Upper lobe of left lung (tissue), 6 donors: ENCODE measurements at regions not wholly inside any gene's neighbourhood (a gene's known extent, or its start where the extent isn't known, plus 50 kb on each side); places are given as distances from the start of the nearest gene placed in this dataset.

Experiments
- ATAC-seq, 2 donors: fragments of 200-7000 bp; cut with Tn5 transposase; one replicate each; pipeline ENCODE4 v1.9.1; 2022; ENCODE audit warnings: mild to moderate bottlenecking in 2 of 2, moderate library complexity in 2 of 2; ENCODE audit not compliant: low FRiP score in 2 of 2
- DNase-seq, 2 donors: peaks; one replicate each; pipeline ENCODE4 v3.0.0-alpha.2; 2019 to 2020
- H3K27ac ChIP-seq, 4 donors: fragments of 200-600 bp; sonication (generic); one replicate each; pipeline ENCODE4 v1.5.1; 2016 to 2019
- H3K27me3 ChIP-seq, 4 donors: fragments of 200-600 bp; sonication (generic); one replicate each; pipeline ENCODE4 v1.5.1; 2017 to 2019
- H3K36me3 ChIP-seq, 4 donors: fragments of 200-600 bp; sonication (generic); one replicate each; pipeline ENCODE4 v1.5.1; 2016 to 2019
- H3K4me1 ChIP-seq, 4 donors: fragments of 200-600 bp; sonication (generic); one replicate each; pipeline ENCODE4 v1.5.1; 2018 to 2019
- H3K4me3 ChIP-seq, 4 donors: fragments of 200-600 bp; sonication (generic); one replicate each; pipeline ENCODE4 v1.5.1; 2017 to 2019; ENCODE audit warnings: mild to moderate bottlenecking in 2 of 4, moderate library complexity in 1 of 4
- H3K9me3 ChIP-seq, 4 donors: fragments of 200-600 bp; sonication (generic); one replicate each; pipeline ENCODE4 v1.5.1; 2018 to 2019
- EP300 ChIP-seq, 4 donors: sonication (generic); formaldehyde crosslinking; IDR thresholded peaks; one replicate each; pipeline ENCODE4 v1.5.1; 2017; ENCODE audit warnings: antibody characterized with exemption in 4 of 4, control low read depth in 2 of 4
- POLR2A ChIP-seq, 4 donors: fragments of 450-650 bp; IDR thresholded peaks; one replicate each; pipeline ENCODE4 v1.5.1; 2016 to 2017; ENCODE audit warnings: antibody characterized with exemption in 4 of 4, mild to moderate bottlenecking in 2 of 4
- POLR2AphosphoS5 ChIP-seq, 2 donors: sonication (generic); formaldehyde crosslinking; IDR thresholded peaks; one replicate each; pipeline ENCODE4 v1.5.1; 2017; ENCODE audit warnings: antibody characterized with exemption in 2 of 2
- WGBS, 2 donors: methylation state at CpG; one replicate each; pipeline ENCODE4 v1.1.5; 2017 to 2018; 5-methylcytosine and 5-hydroxymethylcytosine counted together
- TF ChIP-seq, protein P1 (sequence below), 6 experiments: fragments of 450-650 bp in 4 of 6; fragments of 200-600 bp in 2 of 6; sonication (generic) in 2 of 6; IDR thresholded peaks; one replicate each; pipeline ENCODE4 v1.5.1; 2016 to 2019; ENCODE audit warnings: antibody characterized with exemption in 6 of 6
- donor health status: DM: no; HTN: no; CAD: no; lungs with moderate emphysema.
- donor health status: DM: no; HTN: yes; CAD: no; lungs with severe emphysema.

DNA sequence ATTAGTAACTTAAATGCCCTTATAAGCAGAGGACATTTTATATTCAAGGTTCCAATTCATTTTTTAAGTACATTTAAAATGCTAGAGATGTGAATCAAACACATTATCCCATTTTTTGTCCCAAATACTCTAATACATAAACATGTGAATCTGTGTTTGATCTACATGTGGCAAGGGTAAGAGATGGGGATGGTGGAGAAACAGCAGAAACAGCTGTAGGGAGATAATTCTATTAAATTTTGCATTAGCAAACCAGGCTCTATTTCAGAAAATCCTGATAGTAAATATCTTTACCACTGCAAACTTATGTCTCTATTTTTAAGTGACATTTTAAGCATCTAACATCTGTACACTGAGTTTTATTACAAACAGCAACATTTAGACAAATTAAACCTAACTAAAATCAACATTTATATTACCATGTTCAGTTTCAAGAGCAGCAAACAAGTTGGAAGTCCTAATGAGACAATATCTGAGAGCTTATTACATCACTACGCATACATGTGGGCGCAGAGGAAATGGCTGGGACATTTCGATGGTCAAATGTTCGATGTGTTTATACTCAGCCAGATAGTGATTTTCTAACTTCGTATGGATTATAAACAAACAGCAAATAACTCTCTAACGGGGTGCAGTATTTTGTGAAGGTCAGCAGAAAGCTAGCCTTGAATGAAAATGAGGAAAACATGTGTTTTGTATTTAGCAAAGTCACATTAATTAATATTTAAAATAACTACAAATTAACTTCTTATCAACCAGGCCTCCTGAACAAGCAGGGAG lies 165.1 kb downstream of the GJA1 start:
- Histone ChIP-seq H3K4me3 (no peak overlapping the region), H3K4me1 (peaks cover 0 to 3% (median 0%) of the 10 kb centered on the region in 4 donors), H3K9me3 (no peaks in the 10 kb centered on the region), H3K36me3 (no peaks in the 10 kb centered on the region), H3K27me3 (no peaks in the 10 kb centered on the region), H3K27ac (no peak overlapping the region)
- DNase-seq (no peak), ATAC-seq (no peak)
- 59 to 63% methylated on average over 6 of the region's 6 CpGs for WGBS, 2 donors
- no peak for TF ChIP-seq EP300 (IDR thresholded peaks at IDR 0.05)
- no peak for TF ChIP-seq POLR2AphosphoS5 (IDR thresholded peaks at IDR 0.05)
- no peak for TF ChIP-seq POLR2A (IDR thresholded peaks at IDR 0.05)
- TF ChIP-seq, protein P1, sequence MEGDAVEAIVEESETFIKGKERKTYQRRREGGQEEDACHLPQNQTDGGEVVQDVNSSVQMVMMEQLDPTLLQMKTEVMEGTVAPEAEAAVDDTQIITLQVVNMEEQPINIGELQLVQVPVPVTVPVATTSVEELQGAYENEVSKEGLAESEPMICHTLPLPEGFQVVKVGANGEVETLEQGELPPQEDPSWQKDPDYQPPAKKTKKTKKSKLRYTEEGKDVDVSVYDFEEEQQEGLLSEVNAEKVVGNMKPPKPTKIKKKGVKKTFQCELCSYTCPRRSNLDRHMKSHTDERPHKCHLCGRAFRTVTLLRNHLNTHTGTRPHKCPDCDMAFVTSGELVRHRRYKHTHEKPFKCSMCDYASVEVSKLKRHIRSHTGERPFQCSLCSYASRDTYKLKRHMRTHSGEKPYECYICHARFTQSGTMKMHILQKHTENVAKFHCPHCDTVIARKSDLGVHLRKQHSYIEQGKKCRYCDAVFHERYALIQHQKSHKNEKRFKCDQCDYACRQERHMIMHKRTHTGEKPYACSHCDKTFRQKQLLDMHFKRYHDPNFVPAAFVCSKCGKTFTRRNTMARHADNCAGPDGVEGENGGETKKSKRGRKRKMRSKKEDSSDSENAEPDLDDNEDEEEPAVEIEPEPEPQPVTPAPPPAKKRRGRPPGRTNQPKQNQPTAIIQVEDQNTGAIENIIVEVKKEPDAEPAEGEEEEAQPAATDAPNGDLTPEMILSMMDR (IDR thresholded peaks at IDR 0.05), result no peak

DNA sequence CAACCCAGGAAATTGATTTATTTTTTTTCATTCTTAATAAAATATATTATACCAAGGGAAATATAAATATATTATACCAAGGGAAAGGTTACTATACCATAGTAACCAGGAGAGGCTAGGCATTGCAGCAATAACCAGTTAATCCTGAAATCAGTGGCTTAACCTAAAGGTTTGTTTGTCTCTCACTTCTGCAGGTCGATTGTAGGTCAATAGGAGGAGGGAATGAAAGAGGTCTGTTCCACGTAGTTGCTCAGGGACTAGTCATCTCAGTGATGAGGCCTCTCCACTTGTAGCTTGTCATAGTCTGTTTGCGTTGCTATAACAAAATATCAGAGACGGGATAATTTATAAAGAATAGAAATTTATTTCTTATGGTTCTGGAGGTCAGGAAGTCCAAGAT lies 168.0 kb downstream of the GJA1 start:
- Histone ChIP-seq H3K9me3 (no peaks in the 10 kb centered on the region), H3K4me1 (peaks cover 0 to 3% (median 0%) of the 10 kb centered on the region in 4 donors), H3K4me3 (no peak overlapping the region), H3K27ac (no peak overlapping the region), H3K27me3 (no peaks in the 10 kb centered on the region), H3K36me3 (no peaks in the 10 kb centered on the region)
- WGBS, 2 donors, result 71 to 75% methylated on average over 4 of the region's 4 CpGs
- no peak for TF ChIP-seq POLR2A (IDR thresholded peaks at IDR 0.05)
- TF ChIP-seq EP300 (IDR thresholded peaks at IDR 0.05), result no peak
- TF ChIP-seq, protein P1 (IDR thresholded peaks at IDR 0.05), result no peak
- no peak for TF ChIP-seq POLR2AphosphoS5 (IDR thresholded peaks at IDR 0.05)
- DNase-seq, result no peak
- no peak for ATAC-seq

DNA sequence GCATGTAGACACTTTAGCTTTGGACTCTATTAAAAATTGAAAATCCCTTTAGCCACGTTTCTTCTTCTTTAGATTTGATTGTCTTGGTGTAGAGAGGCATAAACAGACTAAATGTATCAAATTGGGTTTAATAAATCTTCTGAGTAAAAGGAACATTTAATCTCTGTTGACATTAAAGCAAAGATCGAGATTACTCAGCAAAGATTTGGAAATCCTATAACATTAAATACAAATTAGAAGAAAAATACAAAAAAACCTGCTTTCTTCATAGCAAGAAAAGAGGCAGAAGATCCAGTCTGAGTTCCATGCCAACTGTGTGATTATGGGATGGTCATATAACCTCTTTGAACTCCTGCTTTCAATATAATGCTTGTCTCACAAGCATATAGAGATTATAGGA lies 172.3 kb downstream of the GJA1 start:
- Histone ChIP-seq H3K4me1 (no peaks in the 10 kb centered on the region), H3K36me3 (no peaks in the 10 kb centered on the region), H3K27me3 (no peaks in the 10 kb centered on the region), H3K9me3 (no peaks in the 10 kb centered on the region), H3K4me3 (no peak overlapping the region), H3K27ac (no peak overlapping the region)
- TF ChIP-seq, protein P1 (IDR thresholded peaks at IDR 0.05), result no peak
- TF ChIP-seq POLR2AphosphoS5 (IDR thresholded peaks at IDR 0.05) (no peak), EP300 (IDR thresholded peaks at IDR 0.05) (no peak), POLR2A (IDR thresholded peaks at IDR 0.05) (no peak)
- DNase-seq (no peak), ATAC-seq (no peak)
- WGBS, 2 donors, result 76 to 82% methylated on average over 2 of the region's 2 CpGs

DNA sequence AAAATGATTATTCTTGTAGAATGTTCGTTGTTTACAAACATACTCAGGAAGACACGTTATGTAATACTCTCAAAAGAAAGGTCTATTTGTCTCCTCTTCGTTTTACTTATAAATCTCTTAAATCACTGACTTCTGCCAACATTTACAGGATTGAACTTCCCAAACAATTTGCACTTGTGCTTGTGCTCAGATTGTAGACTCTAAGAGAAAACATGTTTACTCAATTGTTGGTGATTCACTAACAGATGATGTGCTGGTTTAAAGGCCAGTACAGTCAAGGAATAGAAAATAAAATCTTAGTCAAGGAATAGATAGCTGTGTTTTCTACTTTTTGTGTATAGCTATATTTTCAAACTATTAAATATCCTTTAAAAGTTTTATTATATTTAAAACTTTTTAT lies 172.8 kb downstream of the GJA1 start:
- TF ChIP-seq POLR2A (IDR thresholded peaks at IDR 0.05), result no peak
- TF ChIP-seq EP300 (IDR thresholded peaks at IDR 0.05), result no peak
- TF ChIP-seq, protein P1 (IDR thresholded peaks at IDR 0.05), result no peak
- TF ChIP-seq POLR2AphosphoS5 (IDR thresholded peaks at IDR 0.05), result no peak
- Histone ChIP-seq H3K4me1 (no peaks in the 10 kb centered on the region), H3K27ac (no peak overlapping the region), H3K9me3 (no peaks in the 10 kb centered on the region), H3K36me3 (no peaks in the 10 kb centered on the region), H3K27me3 (no peaks in the 10 kb centered on the region), H3K4me3 (no peak overlapping the region)
- ATAC-seq (no peak), DNase-seq (no peak)
- WGBS, 2 donors, result 57 to 69% methylated on average over 3 of the region's 3 CpGs

DNA sequence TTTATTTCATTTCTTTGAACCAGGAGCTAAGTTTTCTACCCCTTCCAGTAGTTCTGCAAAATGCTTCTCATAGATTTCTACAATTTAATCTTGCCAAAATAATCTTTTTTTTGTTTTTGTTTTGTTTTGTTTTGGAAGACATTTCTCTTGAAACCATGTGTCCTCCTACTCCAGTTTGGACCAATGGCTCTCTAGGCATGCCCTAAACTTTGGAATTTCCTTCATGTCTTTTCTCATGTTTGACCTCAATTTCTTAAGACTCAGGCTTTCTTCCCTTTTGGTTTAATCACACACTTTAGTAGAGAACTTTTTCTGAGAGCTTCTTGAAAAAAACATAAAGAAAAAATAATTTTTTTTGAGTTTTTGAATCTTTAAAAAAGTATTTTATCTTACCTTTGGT lies 173.8 kb downstream of the GJA1 start:
- DNase-seq (no peak), ATAC-seq (no peak)
- H3K4me3 ChIP-seq, result no peak overlapping the region
- H3K9me3 ChIP-seq, result no peaks in the 10 kb centered on the region
- no peaks in the 10 kb centered on the region for H3K4me1 ChIP-seq
- no peaks in the 10 kb centered on the region for H3K36me3 ChIP-seq
- no peak overlapping the region for H3K27ac ChIP-seq
- no peaks in the 10 kb centered on the region for H3K27me3 ChIP-seq
- no peak for TF ChIP-seq EP300 (IDR thresholded peaks at IDR 0.05)
